ENCODE measurements at regions not wholly inside any gene's neighbourhood (a gene's known extent, or its start where the extent isn't known, plus 50 kb on each side); places are given as distances from the start of the nearest gene placed in this dataset.

DNA sequence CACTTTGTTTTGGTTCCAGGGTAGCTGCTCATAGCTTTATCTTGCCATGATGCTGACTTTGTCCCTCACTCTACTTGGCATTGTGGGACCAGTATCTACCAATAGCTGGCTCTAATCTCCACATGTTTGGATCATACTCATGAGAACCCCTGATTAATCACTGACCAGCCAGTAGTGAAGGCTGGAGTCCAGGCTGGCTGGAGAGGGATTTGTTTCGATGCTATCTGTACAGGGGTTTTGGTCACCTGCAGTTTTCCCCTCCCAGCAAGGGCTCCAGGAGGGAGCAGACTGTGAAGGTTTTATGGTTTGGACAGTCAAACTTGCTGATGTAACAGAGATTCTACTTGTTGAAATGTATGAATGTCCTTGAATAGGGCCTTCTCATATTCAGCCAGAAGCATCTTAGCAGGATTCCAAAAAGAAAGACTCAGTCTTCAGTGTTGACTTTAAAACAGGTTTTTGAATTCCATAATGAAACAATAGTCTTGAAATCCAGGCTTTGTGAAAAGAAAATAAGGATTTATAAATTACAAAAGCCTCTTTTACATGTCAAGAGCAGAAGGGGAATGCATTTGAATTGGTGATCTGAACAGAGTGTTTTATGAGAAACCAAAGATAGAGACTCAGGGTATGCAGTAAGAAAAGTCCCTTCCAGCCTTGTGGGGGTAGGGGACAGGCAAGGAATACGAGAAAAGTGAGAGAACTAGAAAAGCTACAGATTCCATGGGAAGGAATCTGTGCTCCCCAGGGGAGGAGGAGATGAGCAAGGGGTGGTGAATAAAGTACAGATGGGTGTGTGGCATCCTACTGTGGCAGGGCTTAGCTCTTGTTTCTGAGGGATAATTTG is 103.1 kb upstream of the SHISA3 start:
- DNase-seq: no peak
- no peaks in the 10 kb centered on the region for H3K4me1 ChIP-seq
- H3K27me3 ChIP-seq: no peaks in the 10 kb centered on the region
- intact Hi-C loops (cut with DNase I; ENCODE audit: low total_unique reads): no loop called here
- TF ChIP-seq CTCF (IDR thresholded peaks at IDR 0.05) (no peak), EP300 (IDR thresholded peaks at IDR 0.05) (no peak), POLR2AphosphoS5 (IDR thresholded peaks at IDR 0.05) (no peak), POLR2A (IDR thresholded peaks at IDR 0.05) (no peak)
- 47 to 70% (median 58%) methylated on average over 2 of the region's 2 CpGs for WGBS, 5 donors
- H3K27ac ChIP-seq: no peak overlapping the region
- no peaks in the 10 kb centered on the region for H3K36me3 ChIP-seq
- H3K4me3 ChIP-seq: no peak overlapping the region
- no peaks in the 10 kb centered on the region for H3K9me3 ChIP-seq

DNA sequence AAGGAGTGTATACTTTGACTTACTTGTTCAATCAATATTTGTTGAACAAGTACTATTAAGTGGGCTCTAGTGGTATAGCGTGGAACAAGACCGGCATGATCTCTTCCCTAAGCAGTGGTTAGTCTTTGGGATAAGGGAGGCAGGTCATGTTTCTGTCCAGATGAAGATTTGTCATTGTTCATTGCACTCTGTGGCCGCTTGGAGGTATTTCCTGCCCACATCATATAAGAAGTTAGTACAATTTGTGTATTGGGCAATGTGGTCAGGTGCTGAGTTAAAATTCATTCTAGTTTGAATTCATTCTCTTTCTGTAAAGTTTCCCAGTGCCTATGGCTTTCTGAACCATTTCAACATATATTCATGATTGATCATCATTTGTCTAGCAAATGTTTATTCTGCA is 101.1 kb upstream of the SHISA3 start:
- intact Hi-C loops (cut with DNase I; ENCODE audit: low total_unique reads): no loop called here
- no peak for DNase-seq
- WGBS, 5 donors: 77 to 90% (median 83%) methylated on average over 3 of the region's 3 CpGs
- TF ChIP-seq CTCF (IDR thresholded peaks at IDR 0.05) (no peak), POLR2A (IDR thresholded peaks at IDR 0.05) (no peak), POLR2AphosphoS5 (IDR thresholded peaks at IDR 0.05) (no peak), EP300 (IDR thresholded peaks at IDR 0.05) (no peak)
- H3K36me3 ChIP-seq: no peaks in the 10 kb centered on the region
- no peaks in the 10 kb centered on the region for H3K27me3 ChIP-seq
- H3K9me3 ChIP-seq: no peaks in the 10 kb centered on the region
- no peak overlapping the region for H3K27ac ChIP-seq
- H3K4me3 ChIP-seq: no peak overlapping the region
- no peaks in the 10 kb centered on the region for H3K4me1 ChIP-seq

GRCh38 chr4:42302348-42302747 is 94.9 kb upstream of the SHISA3 start:
- no peaks in the 10 kb centered on the region for H3K9me3 ChIP-seq
- intact Hi-C loops (cut with DNase I; ENCODE audit: low total_unique reads): no loop called here

More at GRCh38 chr4:42302348-42302747, 94.9 kb upstream of the SHISA3 start:
- no peaks in the 10 kb centered on the region for H3K36me3 ChIP-seq
- no peaks in the 10 kb centered on the region for H3K27me3 ChIP-seq
- H3K4me1 ChIP-seq: peaks cover 0 to 7% (median 0%) of the 10 kb centered on the region in 4 donors
- peak; percentile 29 to 51 for DNase-seq
- 6 to 23% (median 21%) methylated on average over 4 of the region's 4 CpGs for whole genome bisulfite sequencing, 5 donors
- H3K27ac ChIP-seq: no peak overlapping the region
- H3K4me3 ChIP-seq: no peak overlapping the region
- no peak for TF ChIP-seq EP300 (IDR thresholded peaks at IDR 0.05)
- no peak for TF ChIP-seq POLR2A (IDR thresholded peaks at IDR 0.05)
- TF ChIP-seq POLR2AphosphoS5 (IDR thresholded peaks at IDR 0.05): no peak
- TF ChIP-seq CTCF (IDR thresholded peaks at IDR 0.05): no peak
